NCI-H345 treated with DMSO at 0.1 percent for 48 hours (cell line): ENCODE measurements at regions not wholly inside any gene's neighbourhood (a gene's known extent, or its start where the extent isn't known, plus 50 kb on each side); places are given as distances from the start of the nearest gene placed in this dataset.

Experiments used
- DNase-seq: peaks from one replicate; lab custom pipeline; 2025; ENCODE audit not compliant: unreplicated experiment; lab: John Stamatoyannopoulos, UW

DNA sequence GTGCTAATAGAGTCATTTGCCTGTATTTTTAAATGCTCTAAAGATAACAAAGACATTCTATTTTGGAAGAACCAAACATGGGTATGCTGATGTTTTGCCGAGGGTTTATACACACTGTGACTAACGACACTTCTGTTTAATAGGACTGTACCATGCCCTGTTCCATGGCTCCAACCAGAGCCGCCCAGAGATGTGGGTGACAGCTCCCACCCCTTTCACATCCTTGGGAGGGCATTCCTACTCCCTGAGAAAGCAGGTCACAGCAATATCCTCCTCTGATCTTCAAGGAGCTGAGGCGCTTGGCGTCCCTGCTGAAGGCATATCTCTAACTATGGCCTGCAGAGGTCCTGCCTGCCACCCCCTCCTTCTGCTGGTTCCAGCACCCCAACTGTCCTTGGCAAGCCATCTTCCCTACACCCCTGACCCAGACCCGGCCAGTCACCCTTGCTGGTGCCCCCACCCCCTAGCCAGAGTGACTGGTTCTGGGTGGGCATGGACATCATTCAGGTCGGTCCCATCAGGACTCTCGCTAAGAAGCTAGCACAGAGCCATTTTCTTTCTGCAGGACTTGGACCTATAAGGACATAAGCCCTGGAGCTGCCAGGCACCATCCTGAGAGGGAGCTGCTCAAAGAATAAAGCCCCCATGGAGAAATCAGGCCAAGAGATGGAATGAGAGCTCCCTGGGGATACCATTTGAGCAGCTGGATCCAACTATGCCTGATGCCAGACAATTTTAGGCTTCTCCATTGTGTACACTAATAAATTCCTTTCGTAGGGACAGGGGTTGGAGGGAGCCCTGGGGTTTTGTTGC lies 381.3 kb downstream of the CTTN start:
- DNase-seq = no peak

DNA sequence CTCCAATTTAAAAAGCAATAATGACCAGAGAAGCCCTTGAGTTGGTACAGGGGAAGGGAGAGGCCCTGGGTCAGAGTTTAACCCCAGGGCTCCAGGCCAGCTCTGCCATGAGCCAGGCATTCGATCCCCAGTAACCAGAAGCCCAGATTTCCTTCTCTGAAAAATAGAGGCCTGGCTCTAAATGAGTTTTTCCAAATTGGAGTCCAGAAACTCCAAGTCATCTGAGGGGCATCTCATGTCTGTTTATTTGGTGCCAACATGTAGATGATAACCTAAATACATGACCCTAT lies 381.9 kb downstream of the CTTN start:
- DNase-seq = no peak

DNA sequence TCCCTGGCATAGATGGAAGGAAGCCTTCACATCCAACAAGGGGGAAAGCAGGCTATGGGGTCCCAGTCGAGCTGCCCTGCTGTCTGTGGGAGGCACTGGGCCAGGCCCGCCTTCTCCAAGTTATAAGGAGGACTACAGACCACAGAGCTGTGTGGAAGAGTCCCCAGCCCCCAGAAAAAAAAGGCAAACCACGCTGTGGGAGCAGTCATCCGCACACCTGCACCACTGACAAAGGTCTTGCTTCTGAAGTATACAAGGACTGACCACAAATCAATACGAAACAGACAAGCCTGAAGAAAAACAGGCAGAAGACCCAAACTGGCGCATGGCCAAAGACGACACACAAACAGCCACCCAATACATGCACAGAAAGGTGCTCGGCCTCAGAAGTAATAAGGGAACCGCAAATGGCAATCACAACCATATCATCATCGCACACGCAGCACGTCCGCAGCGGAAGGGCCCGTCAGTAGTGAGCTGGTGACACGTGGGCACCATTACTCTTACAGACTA lies 384.1 kb downstream of the CTTN start:
- peak; percentile 25 for DNase-seq

DNA sequence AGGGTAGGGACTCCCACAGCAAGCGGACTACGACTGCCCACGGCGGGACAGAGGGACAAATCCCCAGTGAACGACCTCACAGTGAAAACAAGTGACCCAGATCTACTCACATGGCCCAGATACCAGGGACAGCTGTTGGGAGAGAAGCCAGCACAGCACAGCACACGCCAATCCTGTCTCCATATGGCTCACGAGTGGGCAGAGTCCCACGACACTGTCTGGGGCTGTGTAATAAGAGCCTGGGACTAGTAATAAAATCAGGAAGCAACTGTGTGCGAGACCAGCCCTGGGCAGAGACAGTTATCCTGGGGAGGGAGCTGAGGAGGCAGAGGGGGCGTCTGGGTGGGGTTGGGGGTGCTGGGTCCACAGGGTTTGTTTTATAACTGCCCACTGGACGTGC lies 385.0 kb downstream of the CTTN start:
- DNase-seq = no peak

DNA sequence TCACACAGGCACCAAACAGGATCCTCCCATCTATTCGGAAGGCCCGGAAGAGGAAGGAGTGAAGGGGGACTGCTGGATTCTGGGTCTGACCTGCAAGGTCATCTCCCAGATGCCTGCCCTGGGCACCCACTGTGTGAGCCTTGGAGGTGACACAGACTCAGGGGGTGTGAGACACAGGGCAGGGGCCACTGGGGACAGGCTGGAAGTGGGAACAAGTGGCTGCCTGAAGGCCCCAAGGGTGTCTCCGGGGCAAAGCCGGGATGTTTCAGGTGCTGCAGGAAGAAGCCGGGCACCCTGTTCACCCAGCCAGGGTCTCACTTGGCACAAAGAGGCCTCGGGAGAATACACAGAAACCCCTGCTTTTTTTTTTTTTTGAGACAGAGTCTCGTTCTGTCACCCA lies 385.5 kb downstream of the CTTN start:
- DNase-seq = no peak

DNA sequence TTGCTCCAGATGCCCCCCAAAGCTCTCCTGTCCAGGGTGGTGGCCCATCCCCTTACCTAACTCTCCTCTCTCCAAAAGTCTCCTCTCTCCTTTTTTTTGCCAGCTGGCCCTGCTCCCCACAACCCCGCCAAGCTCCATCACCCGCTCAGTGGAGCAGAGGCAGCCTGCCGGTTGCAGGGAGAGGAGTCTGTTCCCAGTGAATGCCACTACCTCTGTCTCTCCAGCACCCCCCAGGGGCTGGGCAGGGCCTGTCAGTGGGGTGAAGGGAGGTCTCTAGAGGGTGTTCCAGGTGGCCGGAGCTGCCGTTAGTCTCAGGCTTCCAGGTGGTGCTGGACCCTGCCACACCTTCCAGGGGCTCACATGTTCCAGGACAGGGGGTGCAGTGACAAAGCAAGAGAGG lies 387.0 kb downstream of the CTTN start:
- DNase-seq = no peak

DNA sequence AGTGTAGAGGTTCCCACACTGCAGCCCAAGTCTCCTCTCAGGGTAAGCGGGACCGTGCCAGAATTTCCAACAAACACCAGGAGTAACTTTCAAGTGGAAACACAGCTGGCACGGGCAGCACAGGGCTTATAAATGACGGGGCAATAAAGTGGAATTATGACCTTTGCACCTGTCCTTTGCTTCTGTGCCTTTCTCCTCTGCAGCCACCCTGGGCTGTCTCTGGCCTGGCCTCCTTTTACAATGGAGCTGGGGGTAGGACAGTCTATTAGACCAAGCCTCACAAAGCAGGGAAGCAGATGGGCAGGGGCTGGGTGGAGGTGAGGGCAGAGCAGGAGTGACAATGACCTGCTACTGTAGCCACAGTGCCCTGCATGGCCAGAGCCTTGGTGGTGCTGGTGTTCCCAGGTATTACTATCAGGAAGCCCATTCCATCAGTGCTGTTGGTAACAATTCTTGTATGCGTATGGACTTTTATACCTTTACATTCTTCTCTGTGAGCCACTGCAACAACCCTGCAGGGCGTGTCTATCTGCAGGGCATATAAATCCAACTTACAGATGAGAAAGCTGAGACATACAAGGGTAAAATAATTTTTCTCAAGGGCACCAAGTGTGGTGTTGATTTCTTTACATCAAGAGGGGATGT lies 387.8 kb downstream of the CTTN start:
- DNase-seq = no peak

DNA sequence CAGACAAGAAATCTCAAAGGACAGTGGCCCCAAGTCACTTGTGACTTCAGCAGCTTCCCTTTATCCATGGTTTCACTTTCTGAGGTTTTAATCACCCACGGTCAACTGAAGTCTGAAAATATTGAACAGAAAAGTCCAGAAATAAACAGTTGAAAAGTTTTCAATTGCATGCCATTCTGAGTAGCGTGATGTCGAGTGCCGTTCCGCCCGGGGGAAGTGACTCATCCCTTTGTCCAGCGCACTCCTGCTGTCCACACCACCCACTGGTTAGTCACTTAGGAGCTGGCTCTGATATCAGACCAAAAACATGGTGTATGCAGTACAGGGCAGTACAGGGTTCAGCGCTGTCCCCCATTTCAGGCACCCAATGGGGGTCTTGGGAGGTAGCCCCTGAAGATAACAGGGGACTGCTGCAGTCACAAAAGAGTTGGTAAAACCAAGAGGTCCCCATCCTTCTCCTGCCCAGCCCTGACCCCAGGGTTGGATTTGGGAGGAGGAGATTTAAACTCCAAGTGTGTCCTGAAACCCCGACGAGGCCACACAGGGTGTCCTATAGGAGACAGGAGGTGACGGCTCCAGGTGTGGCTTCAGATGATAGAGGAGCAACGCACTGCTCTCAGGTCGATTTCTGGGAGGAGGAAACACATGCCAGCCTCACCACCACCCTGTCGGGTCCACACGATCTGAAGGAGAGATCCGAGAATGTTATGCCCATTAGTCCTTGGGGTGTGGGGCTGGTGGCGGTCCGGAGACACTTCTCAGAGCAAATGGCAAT lies 390.1 kb downstream of the CTTN start:
- no peak for DNase-seq

DNA sequence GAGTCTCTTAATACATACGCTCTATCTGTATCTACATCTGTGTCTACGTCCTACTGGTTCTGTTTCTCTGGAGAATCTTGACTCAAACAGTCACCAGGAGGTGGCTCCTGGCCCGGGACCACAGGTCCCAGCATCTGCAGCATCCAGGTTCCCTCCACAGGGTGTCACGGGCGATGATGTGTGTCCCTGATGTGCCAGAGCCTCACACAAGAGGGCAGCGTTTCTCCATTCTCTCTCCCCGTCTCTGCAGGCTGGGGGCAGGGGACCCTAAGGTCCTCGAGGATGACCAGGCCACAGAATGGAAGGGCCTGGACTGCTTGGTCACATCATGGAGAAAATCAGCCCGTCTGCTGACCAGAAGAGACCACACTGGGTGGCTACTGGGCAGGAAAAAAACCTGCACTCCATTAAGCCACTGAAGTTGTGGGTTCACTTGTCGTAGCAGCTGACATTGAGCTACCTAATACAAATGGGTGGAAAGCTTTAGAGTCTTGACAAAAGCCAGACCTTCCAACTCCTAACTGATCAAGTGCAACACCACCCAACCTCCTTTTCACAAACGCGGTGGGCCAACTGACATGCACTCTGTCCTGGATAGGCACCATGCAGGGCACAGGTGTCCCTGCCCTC lies 392.5 kb downstream of the CTTN start:
- no peak for DNase-seq

DNA sequence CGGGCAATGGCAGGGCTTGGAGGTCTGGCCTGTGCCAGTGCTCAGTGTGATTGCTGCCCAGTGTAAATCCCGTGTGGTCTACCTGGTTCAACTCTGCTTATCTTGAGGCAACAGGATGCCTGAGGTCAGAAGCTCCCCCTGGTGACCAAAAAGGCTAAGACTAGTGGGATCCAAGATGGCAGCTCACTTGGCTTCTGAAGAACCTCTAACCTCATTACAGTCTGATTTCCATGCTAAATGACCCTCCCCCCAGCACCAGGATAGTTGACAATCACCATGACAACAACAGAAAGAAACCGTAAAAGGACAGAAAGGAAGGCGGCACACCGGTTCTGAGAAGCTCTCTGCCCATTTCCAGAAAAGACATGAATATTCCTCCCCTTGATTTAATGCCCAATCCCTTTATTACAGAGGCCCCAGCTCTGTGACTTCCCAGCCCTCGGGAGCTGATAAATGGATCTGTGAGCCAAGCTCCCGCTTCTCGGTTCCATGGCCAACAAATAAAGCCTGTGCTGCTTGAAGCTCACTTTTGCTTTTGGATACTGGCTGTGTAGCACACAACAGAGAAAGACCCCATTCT lies 398.4 kb downstream of the CTTN start:
- no peak for DNase-seq

DNA sequence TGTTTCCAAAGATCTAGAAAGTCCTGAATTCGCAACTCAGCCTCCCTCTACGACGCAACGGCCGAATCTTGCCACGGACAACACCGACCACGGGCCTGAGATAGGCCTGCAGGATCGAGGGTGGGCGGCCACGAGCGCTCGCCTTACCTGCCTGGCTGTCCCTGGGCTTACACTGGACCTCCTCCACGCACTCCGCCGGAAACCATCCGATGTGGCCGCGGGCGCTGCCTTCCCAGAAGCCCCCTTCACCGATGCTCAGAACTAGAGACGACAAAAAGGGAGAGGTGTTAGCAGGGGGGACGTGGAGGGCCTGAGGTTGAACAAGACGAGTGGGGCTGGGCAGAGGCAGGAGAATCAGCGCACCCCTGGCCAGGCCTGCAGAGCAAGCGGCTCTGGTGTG lies 400.0 kb downstream of the CTTN start:
- no peak for DNase-seq

DNA sequence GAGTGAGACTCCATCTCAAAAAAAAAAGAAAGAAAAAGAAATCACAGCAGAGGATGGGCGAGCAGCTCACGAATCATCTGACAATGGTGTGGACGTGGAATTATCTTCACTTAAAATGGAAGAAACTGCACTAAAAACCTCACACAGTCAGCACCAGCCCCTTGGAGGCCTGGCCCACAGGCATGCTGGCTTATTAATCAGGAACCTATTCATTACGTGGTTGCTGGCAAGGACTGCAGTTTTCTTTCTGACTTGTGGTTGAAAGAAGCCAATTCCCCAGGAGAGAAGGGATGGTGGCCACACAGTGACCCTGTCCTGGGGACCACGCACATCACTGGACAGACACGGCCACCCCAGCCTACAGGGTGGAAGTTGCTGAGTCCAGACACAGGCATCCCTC lies 401.1 kb downstream of the CTTN start:
- no peak for DNase-seq

DNA sequence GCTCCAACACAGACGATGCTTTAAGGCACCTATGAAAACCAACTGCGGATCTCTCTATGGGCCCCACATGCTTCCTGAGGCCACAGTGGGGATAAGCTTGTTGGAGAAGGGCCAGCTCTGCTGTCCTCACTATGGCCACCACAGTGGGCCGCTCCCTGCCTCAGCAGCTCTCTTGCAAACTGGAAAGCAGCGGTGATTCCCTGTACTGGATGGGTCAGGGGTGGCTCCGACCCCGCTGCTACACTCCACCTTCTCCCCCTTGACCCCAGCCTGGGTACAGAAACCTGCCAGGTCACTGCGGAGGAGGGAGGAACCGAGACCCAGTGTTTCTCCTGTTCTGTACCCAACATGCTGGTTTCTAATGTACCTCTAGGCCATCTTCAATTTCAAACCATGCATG lies 403.9 kb downstream of the CTTN start:
- no peak for DNase-seq

DNA sequence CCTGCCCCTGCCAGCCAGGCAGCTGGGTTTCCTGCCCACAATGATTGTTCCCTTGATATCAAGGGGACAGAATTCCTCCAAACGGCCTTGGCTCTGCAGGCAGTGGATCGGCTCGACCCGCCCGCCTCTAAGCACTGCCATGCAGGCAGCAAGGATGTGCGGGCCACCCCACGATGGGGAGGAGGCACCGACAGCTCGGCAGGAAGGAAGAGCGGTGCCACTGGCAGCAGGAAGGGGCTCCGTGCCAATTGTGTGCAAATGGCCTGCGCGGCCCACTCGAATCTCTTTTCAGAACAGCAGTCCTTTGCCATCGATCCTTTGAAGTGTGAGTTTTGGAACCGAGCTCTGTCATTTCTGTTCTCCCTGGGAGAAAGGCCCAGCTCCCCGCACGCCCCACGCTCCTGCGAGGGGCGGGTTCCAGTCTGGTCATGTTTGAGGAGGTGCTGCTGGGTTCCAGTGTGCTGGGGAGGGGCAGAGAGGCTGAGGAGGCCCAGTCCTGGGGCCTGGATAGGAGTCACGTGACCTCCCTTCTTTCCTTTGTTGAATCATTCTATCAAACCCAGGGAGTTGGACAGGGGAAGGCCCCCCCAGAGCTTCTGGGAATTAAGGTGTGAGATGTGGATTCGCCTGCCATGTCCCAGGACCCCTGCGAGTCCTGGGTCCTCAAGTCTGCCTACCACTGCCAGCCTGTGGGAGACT lies 406.0 kb downstream of the CTTN start:
- DNase-seq = no peak

DNA sequence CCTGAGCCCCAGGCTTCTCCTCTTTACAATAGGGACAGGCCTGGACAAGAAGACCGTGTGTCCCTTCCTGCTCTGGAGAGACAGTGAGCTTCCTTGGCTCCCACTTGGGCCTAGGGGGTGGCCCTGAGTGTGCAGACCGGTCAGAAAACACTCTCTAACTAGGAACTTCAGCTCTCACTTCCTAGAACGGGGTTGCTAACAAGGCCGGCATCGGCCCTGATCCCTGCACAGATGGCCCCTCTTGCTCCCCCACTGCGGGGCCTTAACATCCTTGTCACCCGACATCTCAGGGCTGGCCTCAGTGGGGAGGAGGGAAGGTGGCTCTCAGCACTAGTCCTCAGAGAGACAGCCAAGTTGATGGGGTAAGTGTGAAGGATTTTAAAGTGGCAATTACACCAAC lies 406.9 kb downstream of the CTTN start:
- no peak for DNase-seq

DNA sequence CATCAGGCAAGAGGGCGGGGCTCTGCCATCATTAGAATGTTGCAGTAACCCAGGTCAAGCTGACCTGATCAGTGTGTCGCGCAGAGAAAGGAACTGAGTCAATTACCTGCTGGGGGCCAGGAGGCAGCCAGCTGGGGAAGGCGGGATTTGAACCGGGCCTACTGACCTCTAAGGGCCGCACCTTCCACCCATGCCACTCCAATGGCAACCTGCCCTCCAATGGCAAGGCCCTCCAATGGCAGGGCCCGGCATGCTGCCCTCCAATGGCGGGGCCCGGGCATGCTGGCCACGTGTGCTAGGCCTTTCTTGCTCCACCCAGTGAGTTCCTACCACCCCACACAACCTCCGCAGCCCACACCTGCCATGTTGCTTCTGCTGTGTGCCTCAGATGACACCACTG lies 407.6 kb downstream of the CTTN start:
- no peak for DNase-seq

DNA sequence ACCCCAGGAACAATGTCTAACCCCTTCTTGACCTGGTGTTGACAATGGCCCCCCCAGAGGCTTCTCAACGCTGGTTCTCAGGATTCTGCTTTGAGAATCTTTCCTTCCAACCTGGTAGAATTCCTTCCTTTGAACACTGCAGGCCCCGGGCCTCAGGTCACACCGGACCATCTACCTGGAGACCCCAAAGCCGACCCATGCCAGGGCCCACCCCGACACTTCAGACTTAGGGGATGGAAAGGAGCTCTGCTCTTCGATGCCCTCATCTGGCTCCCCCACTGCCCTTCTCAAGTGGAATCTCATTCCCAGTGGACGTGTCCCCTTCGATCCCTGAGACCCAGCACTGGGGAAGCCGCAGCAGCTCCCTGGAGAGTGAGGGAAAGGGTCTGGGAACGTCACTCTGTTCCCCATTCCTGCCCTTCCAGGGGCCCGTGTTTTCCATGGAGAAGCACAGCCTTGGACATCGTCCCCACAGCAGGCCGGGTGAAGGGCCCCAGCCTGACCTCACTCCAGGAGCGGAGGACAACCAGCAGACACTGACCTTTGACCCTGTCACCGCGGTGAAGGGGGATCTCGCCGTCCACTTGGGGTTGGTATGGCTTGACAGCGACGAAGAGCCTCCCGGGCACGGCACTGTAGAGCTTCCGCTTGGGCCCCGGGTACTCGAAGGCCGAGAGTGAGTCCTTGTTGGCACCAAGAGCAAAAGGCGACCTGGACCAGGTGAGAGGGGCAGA lies 408.3 kb downstream of the CTTN start:
- DNase-seq = no peak

DNA sequence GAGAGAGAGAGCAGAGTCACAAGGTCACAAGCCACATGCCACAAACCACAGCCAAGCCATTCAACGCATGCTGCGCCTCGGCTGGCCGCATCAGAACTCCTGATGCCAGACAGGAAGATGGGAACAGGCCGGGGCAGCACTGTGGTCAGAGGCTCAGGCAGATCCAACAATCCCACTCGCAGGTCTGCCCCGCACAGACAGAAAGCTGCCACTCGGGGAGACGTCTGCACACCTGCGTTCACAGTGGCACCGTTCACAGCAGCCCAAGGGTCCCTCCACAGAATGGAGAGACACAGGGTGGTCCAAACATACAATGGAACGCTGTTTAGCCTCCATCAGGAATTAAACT lies 408.8 kb downstream of the CTTN start:
- DNase-seq = no peak

DNA sequence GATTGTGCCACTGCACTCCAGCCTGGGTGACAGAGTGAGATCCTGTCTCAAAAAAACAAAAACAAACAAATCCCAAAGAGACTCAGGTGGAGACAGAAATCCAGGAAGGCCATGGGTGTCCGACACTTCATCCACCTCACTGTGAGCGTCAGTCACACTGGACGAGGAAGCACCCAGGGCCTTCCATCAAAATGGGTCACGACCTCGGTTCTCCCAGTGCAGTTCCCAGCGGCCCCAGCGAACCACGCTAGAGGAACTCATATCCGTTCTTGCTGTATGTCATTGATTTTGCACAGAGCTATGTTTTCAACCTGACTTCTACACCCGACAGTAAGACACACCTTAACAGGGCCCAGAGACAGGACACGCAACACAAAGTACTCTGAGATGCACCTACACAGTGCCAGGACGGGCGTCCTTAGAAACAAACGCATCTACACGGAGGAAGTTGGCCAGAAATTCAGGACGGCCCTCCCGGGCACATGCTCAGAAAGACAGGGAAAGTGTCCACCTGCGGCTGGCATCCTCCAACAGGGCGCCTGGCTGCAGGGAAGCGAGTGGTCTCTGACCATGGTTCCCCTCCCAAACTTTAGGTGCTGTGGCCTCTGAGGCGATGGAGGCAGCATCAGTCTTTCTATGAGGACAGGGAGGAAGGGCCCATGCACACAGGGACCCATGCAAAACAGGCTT lies 410.5 kb downstream of the CTTN start:
- no peak for DNase-seq

DNA sequence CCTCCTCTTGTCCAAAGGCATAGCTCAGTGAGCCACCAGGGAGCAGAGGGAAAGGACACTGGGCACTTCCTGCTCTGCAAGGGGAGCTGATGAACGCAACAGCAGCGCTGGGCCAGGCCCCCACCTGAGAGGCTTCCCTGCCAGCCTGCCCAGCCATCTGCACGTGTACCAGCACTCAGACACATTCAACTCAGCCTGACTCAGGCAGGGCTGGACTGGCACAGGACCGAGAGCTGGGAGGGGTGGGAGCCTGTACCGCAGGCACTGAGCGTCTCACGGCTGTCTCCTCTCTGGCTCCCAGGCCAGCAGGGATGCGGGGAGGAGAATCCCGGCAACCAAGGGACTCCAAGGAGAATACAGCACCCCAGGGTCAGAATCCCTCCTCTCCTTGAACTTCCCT lies 411.8 kb downstream of the CTTN start:
- DNase-seq = no peak
